Spinal cord (tissue), 9 donors: ENCODE measurements at regions not wholly inside any gene's neighbourhood (a gene's known extent, or its start where the extent isn't known, plus 50 kb on each side); places are given as distances from the start of the nearest gene placed in this dataset.

Experiments
- DNase-seq, 6 donors: peaks; one replicate each; pipeline versions ENCODE4 v3.0.0 to v3.0.0-alpha.2; 2013 to 2015; ENCODE audit warnings: low spot score in 6 of 6, low read depth in 4 of 6
- H3K27ac ChIP-seq: one replicate; pipeline ENCODE4 v1.5.1; 2013; ENCODE audit warnings: low read depth, low read length, control low read depth
- H3K27me3 ChIP-seq: one replicate; pipeline ENCODE4 v1.6.1; 2013; ENCODE audit warnings: low read length; ENCODE audit not compliant: control insufficient read depth, insufficient read depth
- H3K36me3 ChIP-seq: one replicate; pipeline ENCODE4 v1.6.1; 2013; ENCODE audit warnings: low read length; ENCODE audit not compliant: control insufficient read depth, insufficient read depth
- H3K4me1 ChIP-seq: one replicate; pipeline ENCODE4 v1.6.1; 2013; ENCODE audit warnings: low read length; ENCODE audit not compliant: control insufficient read depth, insufficient read depth
- H3K4me3 ChIP-seq: one replicate; pipeline ENCODE4 v1.5.1; 2013; ENCODE audit warnings: low read depth, low read length, control low read depth
- H3K9me3 ChIP-seq: one replicate; pipeline ENCODE4 v1.6.1; 2013; ENCODE audit warnings: low read length; ENCODE audit not compliant: control insufficient read depth, insufficient read depth
- WGBS: methylation state at CpG from one replicate; pipeline ENCODE4 v1.1.5; 2013; ENCODE audit warnings: missing lambda C conversion rate; ENCODE audit not compliant: insufficient coverage; 5-methylcytosine and 5-hydroxymethylcytosine counted together
- donor health status: healthy.

DNA sequence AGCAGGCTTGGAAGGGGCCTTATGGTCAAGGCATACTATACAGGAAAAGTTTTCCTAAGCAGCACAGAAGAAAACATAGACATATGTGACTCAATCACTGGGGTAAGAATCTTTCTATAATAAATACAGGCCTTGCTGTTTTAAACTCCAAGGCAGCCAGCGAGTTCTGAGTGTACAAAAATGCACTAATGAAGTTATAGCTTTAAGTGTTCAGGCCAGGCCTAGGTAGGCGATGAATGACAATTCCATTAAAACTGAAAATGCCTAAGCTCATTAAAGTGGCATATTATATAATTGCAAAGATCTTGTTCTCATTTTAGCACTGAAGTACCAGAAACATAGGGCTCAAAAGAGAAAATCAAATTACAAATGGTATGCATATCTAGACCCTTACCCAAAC, 716.4 kb upstream of the HS3ST1 start:
- no CpG with 5 or more reads among the region's 2 CpGs for WGBS
- no peak overlapping the region for H3K4me3 ChIP-seq
- DNase-seq: no peak

GRCh38 chr4:12144051-12144450, 715.4 kb upstream of the HS3ST1 start:
- Histone ChIP-seq H3K36me3 (no peaks in the 10 kb centered on the region), H3K4me3 (no peak overlapping the region), H3K4me1 (no peaks in the 10 kb centered on the region), H3K27ac (no peak overlapping the region), H3K27me3 (no peaks in the 10 kb centered on the region), H3K9me3 (no peaks in the 10 kb centered on the region)
- no CpG with 5 or more reads among the region's 2 CpGs for WGBS
- DNase-seq: no peak

More for the DNA sequence above, 716.4 kb upstream of the HS3ST1 start:
- Histone ChIP-seq H3K4me1 (no peaks in the 10 kb centered on the region), H3K9me3 (no peaks in the 10 kb centered on the region), H3K27me3 (no peaks in the 10 kb centered on the region), H3K36me3 (no peaks in the 10 kb centered on the region), H3K27ac (no peak overlapping the region)

DNA sequence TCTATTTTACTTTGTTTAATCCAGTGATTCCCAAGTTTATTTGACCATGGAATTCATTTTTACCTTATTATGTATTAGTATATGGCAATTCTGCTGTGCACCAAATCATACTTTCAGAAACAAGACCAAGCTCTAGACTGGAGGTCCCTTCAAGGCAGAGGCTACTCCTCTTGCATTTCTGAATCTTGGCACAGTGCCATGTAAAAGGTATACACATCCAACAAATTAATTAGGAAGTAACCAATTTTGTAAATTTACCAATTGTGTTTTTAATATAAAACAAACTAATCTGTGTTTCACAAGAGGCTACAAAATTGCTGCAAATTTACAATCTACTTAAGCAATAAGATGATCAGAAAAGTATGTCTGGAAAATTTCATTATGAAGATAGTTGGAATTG, 712.2 kb upstream of the HS3ST1 start:
- Histone ChIP-seq H3K27ac (no peak overlapping the region), H3K27me3 (no peaks in the 10 kb centered on the region), H3K36me3 (no peaks in the 10 kb centered on the region), H3K4me1 (no peaks in the 10 kb centered on the region), H3K4me3 (no peak overlapping the region), H3K9me3 (no peaks in the 10 kb centered on the region)
- no peak for DNase-seq

- no peaks in the 10 kb centered on the region for H3K36me3 ChIP-seq
- no peaks in the 10 kb centered on the region for H3K27me3 ChIP-seq
- H3K9me3 ChIP-seq: no peaks in the 10 kb centered on the region
Observed at GRCh38 chr4:12139296-12139695, 710.6 kb upstream of the HS3ST1 start.

GRCh38 chr4:12138488-12138887, 709.8 kb upstream of the HS3ST1 start:
- DNase-seq: no peak
- WGBS: no CpG with 5 or more reads among the region's 1 CpG
- H3K9me3 ChIP-seq: peaks cover 1% of the 10 kb centered on the region
- H3K27ac ChIP-seq: no peak overlapping the region
- no peaks in the 10 kb centered on the region for H3K4me1 ChIP-seq
- no peak overlapping the region for H3K4me3 ChIP-seq
- H3K27me3 ChIP-seq: no peaks in the 10 kb centered on the region
- no peaks in the 10 kb centered on the region for H3K36me3 ChIP-seq

More at GRCh38 chr4:12139296-12139695, 710.6 kb upstream of the HS3ST1 start:
- Histone ChIP-seq H3K27ac (no peak overlapping the region), H3K4me3 (no peak overlapping the region), H3K4me1 (no peaks in the 10 kb centered on the region)
- DNase-seq: peak in 1 of 6 donors; percentile 41
- no CpG with 5 or more reads among the region's 3 CpGs for WGBS

DNA sequence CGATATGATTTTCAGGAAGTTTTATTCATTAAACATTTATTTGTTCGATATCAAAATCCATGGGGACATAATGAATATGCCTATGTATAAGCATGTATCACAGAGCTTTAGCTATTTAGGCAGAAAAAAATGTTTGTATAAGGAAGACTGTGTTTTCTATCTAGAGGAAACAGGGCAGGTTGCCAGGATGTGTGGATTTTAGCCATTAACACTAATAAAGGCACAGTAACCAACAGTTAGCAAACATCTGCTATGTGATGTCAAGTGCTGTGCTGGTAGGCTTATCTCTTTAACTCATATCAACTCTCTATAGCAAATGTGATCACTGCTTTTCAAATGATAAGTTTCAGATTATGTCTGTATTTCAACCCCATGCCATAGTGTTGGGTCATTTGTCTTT, 708.9 kb upstream of the HS3ST1 start:
- H3K27ac ChIP-seq: no peak overlapping the region
- no peak overlapping the region for H3K4me3 ChIP-seq
- H3K9me3 ChIP-seq: peaks cover 2% of the 10 kb centered on the region
- no peaks in the 10 kb centered on the region for H3K4me1 ChIP-seq
- H3K36me3 ChIP-seq: no peaks in the 10 kb centered on the region
- no peaks in the 10 kb centered on the region for H3K27me3 ChIP-seq
- DNase-seq: peak in 5 of 6 donors; percentile 11 to 83 (median 26)
- WGBS: no CpG with 5 or more reads among the region's 2 CpGs

DNA sequence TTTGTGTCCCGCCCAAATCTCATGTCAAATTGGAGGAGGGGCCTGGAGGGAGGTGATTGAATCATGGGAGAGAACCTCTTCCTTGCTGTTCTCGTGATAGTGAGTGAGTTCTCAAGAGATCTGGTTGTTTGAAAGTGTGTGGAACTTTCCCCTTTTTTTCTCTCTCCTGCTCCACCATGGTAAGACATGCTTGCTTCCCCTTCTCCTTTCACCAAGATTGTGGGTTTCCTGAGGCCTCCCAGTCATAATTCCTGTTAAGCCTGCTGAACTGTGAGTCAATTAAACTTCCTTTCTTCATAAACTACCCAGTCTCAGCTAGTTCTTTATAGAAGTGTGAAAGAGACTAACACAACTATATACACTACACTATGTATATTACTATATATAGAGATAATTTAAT, 697.8 kb upstream of the HS3ST1 start:
- no peaks in the 10 kb centered on the region for H3K36me3 ChIP-seq
- H3K9me3 ChIP-seq: no peaks in the 10 kb centered on the region
- no peak overlapping the region for H3K4me3 ChIP-seq
- no peak overlapping the region for H3K27ac ChIP-seq
- H3K4me1 ChIP-seq: no peaks in the 10 kb centered on the region
- H3K27me3 ChIP-seq: no peaks in the 10 kb centered on the region
- no peak for DNase-seq
- WGBS: no CpG with 5 or more reads among the region's 2 CpGs

DNA sequence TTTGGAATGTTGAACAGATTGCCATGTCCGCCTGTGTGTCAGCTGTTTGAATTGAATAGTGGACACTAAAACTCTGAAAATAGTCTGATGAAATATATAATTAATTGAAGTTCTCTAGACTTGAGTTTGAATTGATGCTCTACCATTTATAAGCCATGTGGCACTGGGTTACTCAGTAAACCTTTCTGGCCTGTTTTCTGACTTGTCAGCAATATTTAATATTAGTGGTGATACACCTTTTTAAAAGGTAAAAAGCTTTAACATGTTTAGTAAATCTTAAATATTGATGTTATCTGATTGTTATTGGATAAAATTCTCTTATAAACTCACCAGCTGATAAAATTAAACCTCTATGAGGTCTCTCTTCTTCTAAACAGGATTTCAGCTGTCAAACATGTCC, 695.4 kb upstream of the HS3ST1 start:
- no peaks in the 10 kb centered on the region for H3K36me3 ChIP-seq
- WGBS: no CpG with 5 or more reads among the region's 1 CpG
- no peak overlapping the region for H3K4me3 ChIP-seq
- no peak for DNase-seq
- H3K27me3 ChIP-seq: no peaks in the 10 kb centered on the region
- H3K4me1 ChIP-seq: no peaks in the 10 kb centered on the region
- no peaks in the 10 kb centered on the region for H3K9me3 ChIP-seq
- H3K27ac ChIP-seq: no peak overlapping the region

- DNase-seq: no peak
- no peak overlapping the region for H3K4me3 ChIP-seq
Observed at GRCh38 chr4:12123707-12124106, 695.0 kb upstream of the HS3ST1 start.

GRCh38 chr4:12122316-12122715, 693.6 kb upstream of the HS3ST1 start:
- no peaks in the 10 kb centered on the region for H3K4me1 ChIP-seq
- no peaks in the 10 kb centered on the region for H3K9me3 ChIP-seq
- no peaks in the 10 kb centered on the region for H3K27me3 ChIP-seq
- H3K4me3 ChIP-seq: no peak overlapping the region
- no peak overlapping the region for H3K27ac ChIP-seq
- no CpG with 5 or more reads among the region's 2 CpGs for WGBS
- H3K36me3 ChIP-seq: no peaks in the 10 kb centered on the region
- no peak for DNase-seq

More at GRCh38 chr4:12123707-12124106, 695.0 kb upstream of the HS3ST1 start:
- Histone ChIP-seq H3K4me1 (no peaks in the 10 kb centered on the region), H3K36me3 (no peaks in the 10 kb centered on the region), H3K27ac (no peak overlapping the region), H3K9me3 (no peaks in the 10 kb centered on the region), H3K27me3 (no peaks in the 10 kb centered on the region)
